ENCODE measurements at regions not wholly inside any gene's neighbourhood (a gene's known extent, or its start where the extent isn't known, plus 50 kb on each side); places are given as distances from the start of the nearest gene placed in this dataset.

DNA sequence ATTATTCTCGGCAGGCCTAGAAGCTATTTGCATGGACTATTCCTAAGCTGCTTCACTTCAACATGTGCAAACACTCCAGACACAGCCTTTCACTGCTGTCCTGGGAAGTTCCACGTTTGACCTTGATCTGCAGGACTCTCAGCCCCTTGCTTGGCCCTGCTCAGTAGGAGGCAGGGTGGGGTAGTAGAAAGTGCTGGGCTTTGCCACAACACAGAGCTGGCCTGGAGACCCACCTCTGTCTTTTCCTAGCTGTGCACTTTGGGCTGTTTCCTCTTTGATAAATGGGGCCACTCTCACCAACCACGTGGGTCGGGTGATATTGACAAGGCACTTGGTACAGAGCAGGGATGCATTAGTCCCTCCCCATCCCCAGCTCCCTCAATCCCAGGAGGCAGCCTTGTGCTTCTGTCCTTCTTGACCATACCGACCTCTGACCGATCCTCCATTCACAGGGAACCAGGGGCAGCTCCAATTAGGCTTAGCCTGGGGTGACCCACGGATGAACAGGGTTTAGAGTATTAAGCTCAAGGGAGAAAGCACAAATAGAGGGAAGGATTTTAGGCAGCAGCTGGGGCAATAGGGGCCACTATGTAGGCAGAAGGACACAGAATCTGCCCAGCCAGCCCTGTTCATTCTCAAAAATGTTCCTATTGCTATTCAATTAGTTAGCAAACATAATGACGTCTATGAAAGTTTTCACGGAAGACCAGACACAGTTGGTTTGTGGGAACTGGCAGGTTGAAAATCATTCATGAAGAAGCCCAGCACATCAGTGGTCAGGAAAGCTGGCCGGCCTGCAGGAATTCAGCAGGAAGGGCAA is 63.3 kb downstream of the SYNE3 start (continued):
- TF ChIP-seq SPEN (CRISPR knock-in tag; IDR thresholded peaks at IDR 0.05; ENCODE audit: low read depth) (peak; percentile 62; the same call in 1 of the 2 replicates), YEATS4 (CRISPR knock-in tag; IDR thresholded peaks at IDR 0.05; ENCODE audit: borderline replicate concordance) (peak; percentile 67; the same call in 1 of the 2 replicates), CREM (IDR thresholded peaks at IDR 0.05) (peak; percentile 44; the same call in 1 of the 2 replicates), CREM (CRISPR knock-in tag; IDR thresholded peaks at IDR 0.05) (no peak), ZKSCAN5 (CRISPR knock-in tag; IDR thresholded peaks at IDR 0.05) (no peak), KMT2A (CRISPR knock-in tag; IDR thresholded peaks at IDR 0.05) (peak; percentile 30; the same call in 1 of the 2 replicates), PHB2 (IDR thresholded peaks at IDR 0.05; ENCODE audit: partially characterized antibody) (no peak), TGIF2 (CRISPR knock-in tag; IDR thresholded peaks at IDR 0.05) (peak; percentile 51; the same call in 1 of the 2 replicates), ATF3 (CRISPR knock-in tag; IDR thresholded peaks at IDR 0.05) (no peak), PHF8 (CRISPR knock-in tag; IDR thresholded peaks at IDR 0.05) (0 out of 2 replicates have a peak, but pooled peaks have one; percentile 34), IRF2 (CRISPR knock-in tag; IDR thresholded peaks at IDR 0.05) (peak; percentile 29; the same call in 1 of the 2 replicates), BORCS8-MEF2B (CRISPR knock-in tag; IDR thresholded peaks at IDR 0.05) (peak; percentile 27; the same call in 1 of the 2 replicates), ZNF292 (CRISPR knock-in tag; IDR thresholded peaks at IDR 0.05; ENCODE audit: borderline replicate concordance, low read depth) (peak; percentile 59; the same call in 1 of the 2 replicates), AFF4 (CRISPR knock-in tag; IDR thresholded peaks at IDR 0.05) (no peak), POGZ (CRISPR knock-in tag; IDR thresholded peaks at IDR 0.05) (peak; percentile 37; the same call in 1 of the 2 replicates), NR2F1 (CRISPR knock-in tag; IDR thresholded peaks at IDR 0.05) (peak in 1 of 2 experiments; percentile 37; a peak in 1 of 4 replicates), IRF9 (CRISPR knock-in tag; IDR thresholded peaks at IDR 0.05; ENCODE audit: borderline replicate concordance) (0 out of 2 replicates have a peak, but pooled peaks have one; percentile 2), MAF1 (CRISPR knock-in tag; IDR thresholded peaks at IDR 0.05; ENCODE audit: borderline replicate concordance) (peak; percentile 35; the same call in 1 of the 2 replicates)
- TF ChIP-seq, protein P1, sequence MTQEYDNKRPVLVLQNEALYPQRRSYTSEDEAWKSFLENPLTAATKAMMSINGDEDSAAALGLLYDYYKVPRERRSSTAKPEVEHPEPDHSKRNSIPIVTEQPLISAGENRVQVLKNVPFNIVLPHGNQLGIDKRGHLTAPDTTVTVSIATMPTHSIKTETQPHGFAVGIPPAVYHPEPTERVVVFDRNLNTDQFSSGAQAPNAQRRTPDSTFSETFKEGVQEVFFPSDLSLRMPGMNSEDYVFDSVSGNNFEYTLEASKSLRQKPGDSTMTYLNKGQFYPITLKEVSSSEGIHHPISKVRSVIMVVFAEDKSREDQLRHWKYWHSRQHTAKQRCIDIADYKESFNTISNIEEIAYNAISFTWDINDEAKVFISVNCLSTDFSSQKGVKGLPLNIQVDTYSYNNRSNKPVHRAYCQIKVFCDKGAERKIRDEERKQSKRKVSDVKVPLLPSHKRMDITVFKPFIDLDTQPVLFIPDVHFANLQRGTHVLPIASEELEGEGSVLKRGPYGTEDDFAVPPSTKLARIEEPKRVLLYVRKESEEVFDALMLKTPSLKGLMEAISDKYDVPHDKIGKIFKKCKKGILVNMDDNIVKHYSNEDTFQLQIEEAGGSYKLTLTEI (CRISPR knock-in tag; conservative IDR thresholded peaks at IDR 0.05): no peak

All from HepG2 (cell line).